GM12878 (cell line): ENCODE measurements at regions not wholly inside any gene's neighbourhood (a gene's known extent, or its start where the extent isn't known, plus 50 kb on each side); places are given as distances from the start of the nearest gene placed in this dataset.
A peak's percentile ranks its signal among the peaks of the same experiment; 100 is the strongest.

Experiments used
- ATAC-seq: fragments of 200-7000 bp; cut with Tn5 transposase; 3 replicates; pipeline ENCODE4 v1.9.1; 2020; ENCODE audit warnings: mild to moderate bottlenecking, moderate library complexity
- BruUV-seq: library from RNA; stranded (reverse); fragments of 400-500 nt; replicated peaks from 2 replicates; lab custom pipeline; 2021; lab: Mats Ljungman, UMichigan
- CTCF ChIA-PET: fragments of 300-600 bp; sonication (Branson Sonifier 250); formaldehyde crosslinking; extraction: SDS; loops from one replicate; lab custom pipeline; 2021; ENCODE audit warnings: inconsistent platforms; lab: Yijun Ruan, JAX
- POLR2A ChIA-PET: fragments of 350-600 bp; formaldehyde crosslinking; extraction: SDS; loops from one replicate; lab custom pipeline; 2021; ENCODE audit warnings: inconsistent platforms; lab: Charles Lee
- RAD21 ChIA-PET: fragments of 300-600 bp; sonication (Branson Sonifier 250); formaldehyde crosslinking; loops from one replicate; lab custom pipeline; 2023; ENCODE audit warnings: antibody characterized with exemption; ENCODE audit not compliant: unreplicated experiment; lab: Charles Lee
- SMC1A ChIA-PET: fragments of 300-600 bp; sonication (Branson Sonifier 250); formaldehyde crosslinking; loops from one replicate; lab custom pipeline; 2023; ENCODE audit not compliant: unreplicated experiment, uncharacterized antibody; lab: Charles Lee
- DNase-seq: peaks from one replicate; pipeline ENCODE4 v3.0.0-alpha.2; 2011; ENCODE audit warnings: low read depth, low spot score
- FAIRE-seq: peaks from 3 replicates; lab custom pipeline; 2011; peaks lifted over from hg19 to GRCh38; lab: Jason Lieb, UNC
- H2AFZ ChIP-seq: 2 replicates; pipeline ENCODE4 v1.6.0; 2011; ENCODE audit warnings: low read depth, low read length, control low read depth; ENCODE audit not compliant: control insufficient read depth
- H3K27ac ChIP-seq: 2 replicates; pipeline ENCODE4 v1.5.1; 2011; ENCODE audit warnings: control low read depth; ENCODE audit not compliant: control insufficient read depth, insufficient read depth
- H3K27me3 ChIP-seq, 2 experiments: replicated peaks in 1 of 2; 2 replicates each; pipeline versions ENCODE4 v1.6.0 to v1.6.1; 2011; ENCODE audit warnings: low read length in 1 of 2; ENCODE audit not compliant: control insufficient read depth in 2 of 2, insufficient read depth in 2 of 2
- H3K36me3 ChIP-seq, 2 experiments: 2 replicates each; pipeline ENCODE4 v1.5.1; 2011; ENCODE audit warnings: low read length in 1 of 2; ENCODE audit not compliant: control insufficient read depth in 2 of 2, insufficient read depth in 2 of 2
- H3K4me1 ChIP-seq: 2 replicates; pipeline ENCODE4 v1.6.1; 2011; ENCODE audit warnings: mild to moderate bottlenecking, low read length, moderate library complexity, mixed read lengths; ENCODE audit not compliant: control insufficient read depth, insufficient read depth
- H3K4me2 ChIP-seq: 2 replicates; pipeline ENCODE4 v1.6.0; 2011; ENCODE audit warnings: control low read depth; ENCODE audit not compliant: control insufficient read depth, insufficient read depth
- H3K4me3 ChIP-seq: fragments of 200-600 bp; sonication (generic); 2 replicates; pipeline ENCODE4 v1.5.1; 2016
- H3K79me2 ChIP-seq: 2 replicates; pipeline ENCODE4 v1.6.0; 2011; ENCODE audit warnings: low read length; ENCODE audit not compliant: control insufficient read depth, insufficient read depth
- H3K9ac ChIP-seq: 2 replicates; pipeline ENCODE4 v1.8.0; 2011; ENCODE audit warnings: low read length, control low read depth, mixed read lengths; ENCODE audit not compliant: control insufficient read depth, insufficient read depth
- H3K9me3 ChIP-seq: replicated peaks from 3 replicates; pipeline ENCODE4 v1.5.1; 2011; ENCODE audit warnings: mild to moderate bottlenecking, low read length; ENCODE audit not compliant: control insufficient read depth, insufficient read depth
- H4K20me1 ChIP-seq: 2 replicates; pipeline ENCODE4 v1.6.0; 2011; ENCODE audit not compliant: control insufficient read depth, insufficient read depth
- ASH2L ChIP-seq: fragments of 300-600, 200-600 bp; sonication (generic); IDR thresholded peaks from 2 replicates; pipeline ENCODE4 v1.6.1; 2017; ENCODE audit warnings: low read depth, mild to moderate bottlenecking, borderline replicate concordance
- CBX3 ChIP-seq: fragments of 200-600 bp; sonication (generic); IDR thresholded peaks from 2 replicates; pipeline ENCODE4 v1.6.1; 2016; ENCODE audit warnings: low read depth, borderline replicate concordance
- CREM ChIP-seq: IDR thresholded peaks from 2 replicates; pipeline ENCODE4 v1.6.1; 2014; ENCODE audit warnings: antibody characterized with exemption, low read depth
- E2F4 ChIP-seq: IDR thresholded peaks from 2 replicates; pipeline ENCODE4 v1.6.1; 2012; ENCODE audit warnings: low read depth, low read length, improper control_type of control experiment
- EED ChIP-seq: sonication (generic); IDR thresholded peaks from 2 replicates; pipeline ENCODE4 v1.6.1; 2016; ENCODE audit warnings: antibody characterized with exemption, low read depth
- ELK1 ChIP-seq: IDR thresholded peaks from 2 replicates; pipeline ENCODE4 v1.6.1; 2012; ENCODE audit warnings: low read depth, low read length, improper control_type of control experiment
- FOXM1 ChIP-seq: IDR thresholded peaks from 2 replicates; pipeline ENCODE4 v1.6.1; 2012; ENCODE audit warnings: low read depth, mild to moderate bottlenecking, inconsistent platforms, low read length, moderate library complexity
- MEF2A ChIP-seq: IDR thresholded peaks from 2 replicates; pipeline ENCODE4 v1.6.1; 2011; ENCODE audit warnings: low read depth, mild to moderate bottlenecking, low read length, moderate library complexity; ENCODE audit not compliant: insufficient read depth
- MTA3 ChIP-seq: IDR thresholded peaks from 2 replicates; pipeline ENCODE4 v1.6.1; 2012; ENCODE audit warnings: low read length, inconsistent platforms, borderline replicate concordance
- MYC ChIP-seq: IDR thresholded peaks from 2 replicates; pipeline ENCODE4 v1.6.1; 2011; ENCODE audit warnings: mild to moderate bottlenecking, low read length, moderate library complexity, inconsistent platforms; ENCODE audit not compliant: insufficient read depth, insufficient replicate concordance, insufficient read length, severe bottlenecking
- NFIC ChIP-seq: IDR thresholded peaks from 2 replicates; pipeline ENCODE4 v1.6.1; 2012; ENCODE audit warnings: low read depth, mild to moderate bottlenecking, inconsistent platforms, low read length, moderate library complexity
- NRF1 ChIP-seq: conservative IDR thresholded peaks from 2 replicates; pipeline ENCODE4 v1.6.1; 2011; ENCODE audit warnings: mild to moderate bottlenecking, low read depth, low read length, improper control_type of control experiment
- TARDBP ChIP-seq: IDR thresholded peaks from 2 replicates; pipeline ENCODE4 v1.6.1; 2016; ENCODE audit warnings: borderline replicate concordance
- ZBTB4 ChIP-seq: fragments of 450-650 bp; formaldehyde crosslinking; IDR thresholded peaks from 2 replicates; pipeline ENCODE4 v1.4.0; 2022; ENCODE audit warnings: mild to moderate bottlenecking, moderate library complexity
- ZNF217 ChIP-seq: fragments of 450-650 bp; IDR thresholded peaks from 2 replicates; pipeline ENCODE4 v1.6.1; 2017; ENCODE audit warnings: antibody characterized with exemption, mild to moderate bottlenecking
- ZNF687 ChIP-seq: fragments of 450-650 bp; IDR thresholded peaks from 2 replicates; pipeline ENCODE4 v1.6.1; 2017; ENCODE audit warnings: mild to moderate bottlenecking, moderate library complexity
- WGBS: methylation state at CpG from one replicate; pipeline ENCODE4 v1.1.6; 2016; ENCODE audit warnings: low lambda C conversion rate; ENCODE audit not compliant: insufficient replicate concordance, insufficient coverage; ENCODE audit errors: missing lambda C conversion rate; 5-methylcytosine and 5-hydroxymethylcytosine counted together
- in situ Hi-C: fragments of 300-500 bp; cut with MboI; formaldehyde crosslinking; loops from 9 replicates; pipeline ENCODE4 v1.14.3; 2018; ENCODE audit warnings: mixed read lengths
- intact Hi-C: fragments of 100-400 bp; cut with micrococcal nuclease; formaldehyde crosslinking; loops from one replicate; pipeline ENCODE4 v1.14.2; 2022; ENCODE audit not compliant: unreplicated experiment

GRCh38 chr4:79170077-79170476, 155.8 kb downstream of the NAA11 start:
- Histone ChIP-seq H3K4me2 (no peak overlapping the region), H2AFZ (no peak overlapping the region; the same call in 1 of the 2 replicates), H3K27me3 (no peaks in the 10 kb centered on the region), H3K4me1 (peaks cover 6% of the 10 kb centered on the region; the same call in 1 of the 2 replicates), H3K79me2 (no peaks in the 10 kb centered on the region), H4K20me1 (no peaks in the 10 kb centered on the region), H3K4me3 (no peak overlapping the region), H3K36me3 (no peaks in the 10 kb centered on the region), H3K9me3 (no peaks in the 10 kb centered on the region; the same call in 2 of the 3 replicates), H3K9ac (no peak overlapping the region), H3K27ac (peak overlapping the region; percentile 31; the same call in 1 of the 2 replicates)
- RAD21 ChIA-PET = no interaction called here
- FAIRE-seq = peak; percentile 38
- peak; percentile 64 for ATAC-seq
- 94% methylated on average over 1 of the region's 1 CpG for WGBS
- no TSS peak for BruUV-seq
- no peak for DNase-seq
- SMC1A ChIA-PET = interaction anchor here (1.2 kb wide), 1 partner anchor 12 kb away, joined by 3 read pairs; no protein-coding TSS in a partner anchor
- POLR2A ChIA-PET = no interaction called here
- in situ Hi-C loops (no loop called here), intact Hi-C loops (no loop called here)
- CTCF ChIA-PET = no interaction called here
- TF ChIP-seq ASH2L (no peak), MYC (no peak), ZNF217 (no peak), FOXM1 (peak; percentile 62; the same call in 1 of the 2 replicates), CBX3 (no peak), E2F4 (no peak), ZNF687 (no peak), MEF2A (0 out of 2 replicates have a peak, but pooled peaks have one; percentile 64), NRF1 (no peak), EED (peak; percentile 39; the same call in 1 of the 2 replicates), MTA3 (no peak), CREM (no peak; the same call in 1 of the 2 replicates), ELK1 (no peak), NFIC (peak; percentile 71), TARDBP (no peak), ZBTB4 (CRISPR knock-in tag) (no peak)
